ENCODE measurements at regions not wholly inside any gene's neighbourhood (a gene's known extent, or its start where the extent isn't known, plus 50 kb on each side); places are given as distances from the start of the nearest gene placed in this dataset.
A peak's percentile ranks its signal among the peaks of the same experiment; 100 is the strongest.

- Histone ChIP-seq H3K27me3 (peaks cover under 1% of the 10 kb centered on the region), H3K36me3 (no peaks in the 10 kb centered on the region), H3K4me3 (no peak overlapping the region), H3K4me1 (no peaks in the 10 kb centered on the region), H3K9me3 (no peaks in the 10 kb centered on the region), H3K27ac (no peak overlapping the region)
- intact Hi-C loops (cut with DNase I), result no loop called here
- no peak for TF ChIP-seq CTCF (IDR thresholded peaks at IDR 0.05)
- ATAC-seq (no peak), DNase-seq (peak; percentile 18)
Observed at GRCh38 chr12:111074965-111075364, 154.6 kb upstream of the MYL2 start.

- H3K4me3 ChIP-seq, result no peak overlapping the region
- TF ChIP-seq CTCF (IDR thresholded peaks at IDR 0.05), result no peak
- intact Hi-C loops (cut with DNase I), result no loop called here
Observed at GRCh38 chr12:111074559-111074958, 154.2 kb upstream of the MYL2 start.

GRCh38 chr12:111073370-111073769, 153.0 kb upstream of the MYL2 start:
- DNase-seq (no peak), ATAC-seq (no peak)
- H3K27me3 ChIP-seq, result peaks cover 9% of the 10 kb centered on the region
- intact Hi-C loops (cut with DNase I), result no loop called here
- no peaks in the 10 kb centered on the region for H3K4me1 ChIP-seq
- H3K4me3 ChIP-seq, result no peak overlapping the region
- no peaks in the 10 kb centered on the region for H3K9me3 ChIP-seq
- H3K27ac ChIP-seq, result no peak overlapping the region
- H3K36me3 ChIP-seq, result no peaks in the 10 kb centered on the region
- no peak for TF ChIP-seq CTCF (IDR thresholded peaks at IDR 0.05)

More at GRCh38 chr12:111074559-111074958, 154.2 kb upstream of the MYL2 start:
- Histone ChIP-seq H3K27me3 (peaks cover 5% of the 10 kb centered on the region), H3K9me3 (no peaks in the 10 kb centered on the region), H3K4me1 (no peaks in the 10 kb centered on the region), H3K27ac (no peak overlapping the region), H3K36me3 (no peaks in the 10 kb centered on the region)
- peak; percentile 13 for ATAC-seq
- peak; percentile 43 for DNase-seq

- no peaks in the 10 kb centered on the region for H3K4me1 ChIP-seq
- H3K4me3 ChIP-seq, result no peak overlapping the region
- intact Hi-C loops (cut with DNase I), result no loop called here
- no peak for DNase-seq
- H3K27me3 ChIP-seq, result peaks cover 9% of the 10 kb centered on the region
- no peak overlapping the region for H3K27ac ChIP-seq
- H3K36me3 ChIP-seq, result no peaks in the 10 kb centered on the region
- no peak for TF ChIP-seq CTCF (IDR thresholded peaks at IDR 0.05)
- ATAC-seq, result no peak
- no peaks in the 10 kb centered on the region for H3K9me3 ChIP-seq
Observed at GRCh38 chr12:111072299-111072698, 151.9 kb upstream of the MYL2 start.

- H3K36me3 ChIP-seq, result no peaks in the 10 kb centered on the region
- no peak for ATAC-seq
- no peak for TF ChIP-seq CTCF (IDR thresholded peaks at IDR 0.05)
- no peaks in the 10 kb centered on the region for H3K4me1 ChIP-seq
- intact Hi-C loops (cut with DNase I), result no loop called here
- H3K9me3 ChIP-seq, result no peaks in the 10 kb centered on the region
- H3K4me3 ChIP-seq, result no peak overlapping the region
- H3K27ac ChIP-seq, result no peak overlapping the region
- peaks cover 9% of the 10 kb centered on the region for H3K27me3 ChIP-seq
- DNase-seq, result peak; percentile 31
Observed at GRCh38 chr12:111069886-111070285, 149.5 kb upstream of the MYL2 start.

GRCh38 chr12:111068290-111068689, 147.9 kb upstream of the MYL2 start:
- intact Hi-C loops (cut with DNase I), result no loop called here
- no peak overlapping the region for H3K4me3 ChIP-seq
- TF ChIP-seq CTCF (IDR thresholded peaks at IDR 0.05), result no peak
- no peaks in the 10 kb centered on the region for H3K4me1 ChIP-seq
- no peak overlapping the region for H3K27ac ChIP-seq
- peaks cover 9% of the 10 kb centered on the region for H3K27me3 ChIP-seq
- ATAC-seq (no peak), DNase-seq (peak; percentile 48)
- H3K9me3 ChIP-seq, result no peaks in the 10 kb centered on the region
- no peaks in the 10 kb centered on the region for H3K36me3 ChIP-seq

Measured in upper lobe of right lung (tissue), 1 donor.